Neural progenitor cell (in vitro differentiated cells): ENCODE measurements at regions not wholly inside any gene's neighbourhood (a gene's known extent, or its start where the extent isn't known, plus 50 kb on each side); places are given as distances from the start of the nearest gene placed in this dataset.

Experiments
- CTCF ChIP-seq: fragments of 200-600 bp; sonication (generic); IDR thresholded peaks from 2 replicates; pipeline ENCODE4 v1.5.1; 2017; ENCODE audit warnings: antibody characterized with exemption, mild to moderate bottlenecking
- EZH2 ChIP-seq: fragments of 200-600 bp; sonication (generic); IDR thresholded peaks from 2 replicates; pipeline ENCODE4 v1.6.1; 2017; ENCODE audit warnings: antibody characterized with exemption, mild to moderate bottlenecking, moderate library complexity
- EZH2phosphoT487 ChIP-seq: fragments of 200-600 bp; sonication (generic); IDR thresholded peaks from 2 replicates; pipeline ENCODE4 v1.6.1; 2017; ENCODE audit warnings: antibody characterized with exemption

- TF ChIP-seq EZH2, result no peak
- no peak for TF ChIP-seq CTCF
- TF ChIP-seq EZH2phosphoT487, result no peak
Measured at GRCh38 chr10:21030091-21030490, 133.0 kb upstream of the NEBL start.
